ENCODE measurements at regions not wholly inside any gene's neighbourhood (a gene's known extent, or its start where the extent isn't known, plus 50 kb on each side); places are given as distances from the start of the nearest gene placed in this dataset.
"Not testable (repeated sequence)": the region's sequence is repeated elsewhere in the genome, so short reads cannot be mapped to it uniquely, and the experiment has no call there.

GRCh38 chr15:30688684-30689083 is 62.8 kb downstream of the ARHGAP11B start:
- DNase-seq (ENCODE audit: low read depth in 4 of 4, low spot score in 1 of 4), result not testable (repeated sequence)

- not testable (repeated sequence) for DNase-seq (ENCODE audit: low read depth in 4 of 4, low spot score in 1 of 4)
These were observed 64.2 kb downstream of the ARHGAP11B start for GRCh38 chr15:30690153-30690552.

- not testable (repeated sequence) for DNase-seq (ENCODE audit: low read depth in 4 of 4, low spot score in 1 of 4)
These were observed 69.9 kb downstream of the ARHGAP11B start for GRCh38 chr15:30695811-30696210.

- not testable (repeated sequence) for DNase-seq (ENCODE audit: low read depth in 4 of 4, low spot score in 1 of 4)
These were observed 70.7 kb downstream of the ARHGAP11B start for GRCh38 chr15:30696439-30697314.

- DNase-seq (ENCODE audit: low read depth in 4 of 4, low spot score in 1 of 4), result not testable (repeated sequence)
These were observed 71.4 kb downstream of the ARHGAP11B start for GRCh38 chr15:30697315-30697685.

- DNase-seq (ENCODE audit: low read depth in 4 of 4, low spot score in 1 of 4), result not testable (repeated sequence)
These were observed 74.2 kb downstream of the ARHGAP11B start for GRCh38 chr15:30700006-30700597.

GRCh38 chr15:30707976-30708685 is 82.2 kb downstream of the ARHGAP11B start:
- DNase-seq (ENCODE audit: low read depth in 4 of 4, low spot score in 1 of 4), result not testable (repeated sequence)

- DNase-seq (ENCODE audit: low read depth in 4 of 4, low spot score in 1 of 4), result not testable (repeated sequence)
These were observed 82.9 kb downstream of the ARHGAP11B start for GRCh38 chr15:30708809-30709208.

- DNase-seq (ENCODE audit: low read depth in 4 of 4, low spot score in 1 of 4), result not testable (repeated sequence)
These were observed 92.2 kb downstream of the ARHGAP11B start for GRCh38 chr15:30718038-30718643.

- DNase-seq (ENCODE audit: low read depth in 4 of 4, low spot score in 1 of 4), result not testable (repeated sequence)
These were observed 93.4 kb downstream of the ARHGAP11B start for GRCh38 chr15:30719363-30719762.

- not testable (repeated sequence) for DNase-seq (ENCODE audit: low read depth in 4 of 4, low spot score in 1 of 4)
These were observed 94.9 kb downstream of the ARHGAP11B start for GRCh38 chr15:30720825-30721224.

GRCh38 chr15:30721529-30721928 is 95.6 kb downstream of the ARHGAP11B start:
- DNase-seq (ENCODE audit: low read depth in 4 of 4, low spot score in 1 of 4), result not testable (repeated sequence)

- not testable (repeated sequence) for DNase-seq (ENCODE audit: low read depth in 4 of 4, low spot score in 1 of 4)
These were observed 97.7 kb downstream of the ARHGAP11B start for GRCh38 chr15:30723540-30724175.

GRCh38 chr15:30729880-30730590 is 104.1 kb downstream of the ARHGAP11B start:
- not testable (repeated sequence) for DNase-seq (ENCODE audit: low read depth in 4 of 4, low spot score in 1 of 4)

GRCh38 chr15:30730633-30731032 is 104.7 kb downstream of the ARHGAP11B start:
- not testable (repeated sequence) for DNase-seq (ENCODE audit: low read depth in 4 of 4, low spot score in 1 of 4)

- DNase-seq (ENCODE audit: low read depth in 4 of 4, low spot score in 1 of 4), result not testable (repeated sequence)
These were observed 106.2 kb downstream of the ARHGAP11B start for GRCh38 chr15:30732100-30732499.

- DNase-seq (ENCODE audit: low read depth in 4 of 4, low spot score in 1 of 4), result not testable (repeated sequence)
These were observed 110.1 kb downstream of the ARHGAP11B start for GRCh38 chr15:30735884-30736564.

GRCh38 chr15:30742796-30743195 is 116.9 kb downstream of the ARHGAP11B start:
- not testable (repeated sequence) for DNase-seq (ENCODE audit: low read depth in 4 of 4, low spot score in 1 of 4)

GRCh38 chr15:30749048-30749447 is 123.1 kb downstream of the ARHGAP11B start:
- not testable (repeated sequence) for DNase-seq (ENCODE audit: low read depth in 4 of 4, low spot score in 1 of 4)

Data from stimulated activated CD4-positive, alpha-beta T cell treated with anti-CD3 and anti-CD28 coated beads, Interleukin-1b, Interleukin-23, amount 100 ng/mL, for 24 hours (primary cell).